Stimulated activated CD4-positive, alpha-beta T cell treated with anti-CD3 and anti-CD28 coated beads, Interleukin-2, amount 100 ng/mL, for 24 hours (primary cell): ENCODE measurements at regions not wholly inside any gene's neighbourhood (a gene's known extent, or its start where the extent isn't known, plus 50 kb on each side); places are given as distances from the start of the nearest gene placed in this dataset.
"Not testable (repeated sequence)": the region's sequence is repeated elsewhere in the genome, so short reads cannot be mapped to it uniquely, and the experiment has no call there.

Source experiments
- DNase-seq, 2 donors: peaks; one replicate each; pipeline ENCODE4 v3.0.0-alpha.2; 2020

GRCh38 chr18:10086458-10087210 lies 172.8 kb downstream of the VAPA start:
- DNase-seq, result no peak

GRCh38 chr18:10088734-10089133 lies 174.9 kb downstream of the VAPA start:
- no peak for DNase-seq

GRCh38 chr18:10089881-10090280 lies 176.1 kb downstream of the VAPA start:
- no peak for DNase-seq

- no peak for DNase-seq
Observed at GRCh38 chr18:10090668-10091067, 176.9 kb downstream of the VAPA start.

GRCh38 chr18:10093445-10093844 lies 179.6 kb downstream of the VAPA start:
- DNase-seq, result no peak

GRCh38 chr18:10094154-10094553 lies 180.3 kb downstream of the VAPA start:
- no peak for DNase-seq

- no peak for DNase-seq
Observed at GRCh38 chr18:10094655-10095054, 180.8 kb downstream of the VAPA start.

GRCh38 chr18:10095356-10095755 lies 181.5 kb downstream of the VAPA start:
- DNase-seq, result no peak

- DNase-seq, result no peak
Observed at GRCh38 chr18:10099539-10100140, 185.8 kb downstream of the VAPA start.

- DNase-seq, result no peak
Observed at GRCh38 chr18:10100196-10100595, 186.4 kb downstream of the VAPA start.

GRCh38 chr18:10100941-10101701 lies 187.3 kb downstream of the VAPA start:
- DNase-seq, result no peak

- no peak for DNase-seq
Observed at GRCh38 chr18:10101729-10102128, 187.9 kb downstream of the VAPA start.

GRCh38 chr18:10105118-10105517 lies 191.3 kb downstream of the VAPA start:
- not testable (repeated sequence) for DNase-seq

- DNase-seq, result no peak
Observed at GRCh38 chr18:10111191-10111590, 197.4 kb downstream of the VAPA start.

GRCh38 chr18:10111944-10112343 lies 198.1 kb downstream of the VAPA start:
- DNase-seq, result no peak

GRCh38 chr18:10113121-10114022 lies 199.6 kb downstream of the VAPA start:
- DNase-seq, result no peak

- DNase-seq, result no peak
Observed at GRCh38 chr18:10114717-10115463, 201.1 kb downstream of the VAPA start.

GRCh38 chr18:10116574-10116973 lies 202.8 kb downstream of the VAPA start:
- no peak for DNase-seq

GRCh38 chr18:10119528-10119927 lies 205.7 kb downstream of the VAPA start:
- DNase-seq, result no peak

- DNase-seq, result no peak
Observed at GRCh38 chr18:10119991-10120390, 206.2 kb downstream of the VAPA start.

GRCh38 chr18:10120622-10121021 lies 206.8 kb downstream of the VAPA start:
- no peak for DNase-seq

GRCh38 chr18:10121028-10121427 lies 207.2 kb downstream of the VAPA start:
- no peak for DNase-seq
